ENCODE measurements at regions not wholly inside any gene's neighbourhood (a gene's known extent, or its start where the extent isn't known, plus 50 kb on each side); places are given as distances from the start of the nearest gene placed in this dataset.

DNA sequence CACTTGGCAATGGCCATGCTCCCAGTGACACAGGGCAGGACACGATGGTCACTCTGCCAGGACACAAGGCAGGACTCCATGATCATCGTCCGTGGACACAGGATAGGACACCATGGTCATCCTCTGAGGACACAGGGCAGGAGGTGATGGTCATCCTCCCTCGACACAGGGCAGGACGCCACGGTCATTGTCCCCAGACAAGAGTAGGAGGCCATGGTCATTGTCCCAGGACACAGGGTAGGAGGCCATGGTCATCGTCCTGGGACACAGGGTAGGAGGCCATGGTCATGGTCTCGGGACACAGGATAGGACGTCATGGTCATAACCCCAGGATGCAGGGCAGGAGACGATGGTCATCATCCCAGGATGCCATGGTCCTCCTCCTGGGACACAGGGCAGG lies 289.2 kb downstream of the TCERG1L start:
- Mint-ChIP-seq H3K27ac (no peak overlapping the region), H3K9me3 (no peaks in the 10 kb centered on the region), H3K36me3 (ENCODE audit: low read depth) (no peaks in the 10 kb centered on the region), H3K27me3 (no peaks in the 10 kb centered on the region), H3K4me1 (no peaks in the 10 kb centered on the region), H3K4me3 (no peak overlapping the region)
- DNase-seq = no peak
- ChIA-PET CTCF (no interaction called here), POLR2A (no interaction called here)

DNA sequence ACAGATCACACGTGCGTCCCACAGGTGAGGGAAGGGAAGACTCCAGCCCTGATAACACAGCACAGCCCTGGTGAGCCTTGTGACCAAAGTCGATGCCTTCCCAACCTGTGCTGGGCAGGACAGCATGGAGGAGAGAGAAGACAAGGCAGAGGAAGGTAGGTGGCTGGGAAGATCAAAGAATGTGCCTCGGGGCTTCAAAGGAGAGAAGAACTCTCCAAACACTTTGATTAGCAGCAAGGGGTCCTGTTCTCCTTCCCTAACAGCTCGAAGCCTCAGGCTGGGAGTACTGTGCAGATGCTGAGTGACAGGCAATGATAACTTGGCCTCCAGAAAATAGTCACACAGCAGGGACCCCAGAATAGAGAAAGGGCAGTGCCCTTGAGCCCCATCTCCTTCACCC lies 288.5 kb downstream of the TCERG1L start:
- no peaks in the 10 kb centered on the region for H3K27me3 Mint-ChIP-seq
- H3K4me1 Mint-ChIP-seq = no peaks in the 10 kb centered on the region
- H3K36me3 Mint-ChIP-seq (ENCODE audit: low read depth) = no peaks in the 10 kb centered on the region
- no peak overlapping the region for H3K27ac Mint-ChIP-seq
- DNase-seq = no peak
- H3K4me3 Mint-ChIP-seq = no peak overlapping the region
- H3K9me3 Mint-ChIP-seq = no peaks in the 10 kb centered on the region
- ChIA-PET CTCF (no interaction called here), POLR2A (no interaction called here)

DNA sequence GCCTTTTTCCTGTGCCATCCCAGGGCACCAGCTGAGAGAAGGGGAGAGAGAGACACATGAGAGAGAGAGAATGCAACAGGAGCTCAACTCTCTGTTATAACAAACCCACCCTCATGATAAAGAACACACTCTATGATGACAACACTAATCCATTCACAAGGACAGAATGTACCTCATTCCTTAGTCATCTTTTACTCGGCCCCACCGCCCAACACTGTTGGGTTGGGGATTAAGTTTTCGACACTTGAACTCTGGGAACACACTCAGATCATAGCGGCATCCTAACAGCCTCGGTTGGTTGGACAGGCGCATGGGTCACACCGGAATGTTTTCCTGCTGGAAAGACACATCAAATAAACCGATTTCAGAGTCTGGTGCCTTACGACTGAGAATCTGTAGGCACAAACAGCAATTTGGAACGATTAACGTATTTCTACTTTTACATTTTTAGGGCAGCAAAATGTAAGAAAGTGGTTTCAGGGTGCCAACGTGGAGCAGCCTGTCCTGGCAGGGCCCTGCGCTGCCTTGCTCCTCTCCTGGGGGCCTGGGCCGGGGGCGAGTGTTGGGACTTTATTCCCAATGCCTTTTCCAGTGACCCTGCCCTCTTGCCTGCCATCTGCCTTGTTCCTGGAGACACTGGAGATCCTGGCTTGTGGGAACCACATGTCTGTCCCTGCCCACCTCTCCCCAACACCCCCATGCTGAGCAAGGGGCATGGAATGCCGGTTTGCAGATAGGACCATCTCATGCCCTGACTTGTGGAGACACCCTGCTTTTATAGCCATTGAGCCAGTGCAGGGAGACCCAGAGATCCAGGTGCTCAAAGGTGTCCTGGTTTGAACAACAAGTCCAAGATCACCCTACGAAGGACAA lies 287.0 kb downstream of the TCERG1L start:
- no peak for DNase-seq
- no peaks in the 10 kb centered on the region for H3K4me1 Mint-ChIP-seq
- no peak overlapping the region for H3K4me3 Mint-ChIP-seq
- H3K9me3 Mint-ChIP-seq = no peaks in the 10 kb centered on the region
- H3K36me3 Mint-ChIP-seq (ENCODE audit: low read depth) = no peaks in the 10 kb centered on the region
- CTCF ChIA-PET = no interaction called here
- H3K27ac Mint-ChIP-seq = no peak overlapping the region
- no peaks in the 10 kb centered on the region for H3K27me3 Mint-ChIP-seq
- POLR2A ChIA-PET = no interaction called here

DNA sequence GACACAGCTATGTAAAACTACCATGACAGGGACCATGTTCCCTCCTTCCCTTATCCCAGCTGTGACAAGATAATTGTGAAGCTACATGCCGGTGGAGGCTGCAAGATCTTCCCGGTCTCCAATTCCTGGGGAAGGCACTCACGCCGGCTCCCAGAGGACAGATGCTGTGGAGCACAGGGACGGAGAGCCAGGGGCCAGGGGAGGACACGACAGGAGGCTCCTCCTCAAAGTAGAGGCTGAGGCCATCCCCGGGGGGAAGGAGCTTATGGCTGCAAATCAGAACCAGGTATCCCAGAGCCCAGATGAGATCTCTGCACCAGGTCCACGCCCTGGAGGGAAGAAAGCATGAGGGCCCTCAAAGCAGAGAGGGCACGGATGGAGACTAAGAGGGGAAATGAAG lies 286.2 kb downstream of the TCERG1L start:
- Mint-ChIP-seq H3K27me3 (no peaks in the 10 kb centered on the region), H3K4me1 (no peaks in the 10 kb centered on the region), H3K9me3 (no peaks in the 10 kb centered on the region), H3K36me3 (ENCODE audit: low read depth) (no peaks in the 10 kb centered on the region), H3K4me3 (no peak overlapping the region), H3K27ac (no peak overlapping the region)
- ChIA-PET CTCF (no interaction called here), POLR2A (no interaction called here)
- no peak for DNase-seq

DNA sequence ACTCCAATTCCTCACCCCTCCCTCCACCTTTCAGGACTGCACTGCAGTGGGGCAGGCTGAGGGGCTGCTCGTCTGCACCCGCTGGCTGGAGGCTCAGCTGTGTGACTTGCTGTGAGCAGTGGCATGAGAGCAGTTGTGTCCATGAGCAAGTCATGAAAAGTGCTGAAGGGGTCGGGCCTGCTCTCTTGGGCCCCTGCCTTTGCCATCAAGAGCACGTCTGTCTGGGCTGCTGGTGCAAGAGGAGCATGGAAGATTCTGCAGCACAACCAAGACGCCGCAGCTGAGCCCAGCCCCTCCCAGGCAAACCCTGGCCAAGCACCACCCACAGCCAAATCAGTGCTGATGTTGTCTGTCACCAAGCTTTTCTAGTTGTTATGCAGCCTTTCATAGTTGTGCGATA lies 284.3 kb downstream of the TCERG1L start:
- Mint-ChIP-seq H3K27me3 (no peaks in the 10 kb centered on the region), H3K9me3 (no peaks in the 10 kb centered on the region), H3K4me3 (no peak overlapping the region), H3K36me3 (ENCODE audit: low read depth) (no peaks in the 10 kb centered on the region), H3K4me1 (no peaks in the 10 kb centered on the region), H3K27ac (no peak overlapping the region)
- CTCF ChIA-PET = interaction anchor here (0.9 kb wide), 1 partner anchor 12 kb away, joined by 3 read pairs; no protein-coding TSS in a partner anchor
- POLR2A ChIA-PET = no interaction called here
- no peak for DNase-seq

DNA sequence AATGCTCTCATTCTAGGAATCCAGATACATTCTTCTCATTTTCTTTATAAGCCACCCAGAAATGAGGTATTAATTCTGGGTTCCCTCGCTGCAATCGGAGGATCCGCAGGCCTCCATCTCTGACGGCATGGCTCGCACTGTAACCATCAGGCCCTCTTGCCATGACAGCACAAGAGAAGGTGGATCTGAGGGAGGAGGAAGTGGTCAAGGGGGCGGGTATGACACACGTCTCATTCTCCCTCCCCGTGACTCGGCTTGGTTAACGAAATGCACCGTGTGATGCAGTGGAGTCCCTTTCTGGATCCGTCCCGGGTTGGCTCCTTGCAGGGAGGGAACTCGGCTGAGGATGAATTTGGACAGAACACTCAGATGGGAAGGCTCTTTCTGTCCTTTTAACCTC lies 280.2 kb downstream of the TCERG1L start:
- POLR2A ChIA-PET = no interaction called here

DNA sequence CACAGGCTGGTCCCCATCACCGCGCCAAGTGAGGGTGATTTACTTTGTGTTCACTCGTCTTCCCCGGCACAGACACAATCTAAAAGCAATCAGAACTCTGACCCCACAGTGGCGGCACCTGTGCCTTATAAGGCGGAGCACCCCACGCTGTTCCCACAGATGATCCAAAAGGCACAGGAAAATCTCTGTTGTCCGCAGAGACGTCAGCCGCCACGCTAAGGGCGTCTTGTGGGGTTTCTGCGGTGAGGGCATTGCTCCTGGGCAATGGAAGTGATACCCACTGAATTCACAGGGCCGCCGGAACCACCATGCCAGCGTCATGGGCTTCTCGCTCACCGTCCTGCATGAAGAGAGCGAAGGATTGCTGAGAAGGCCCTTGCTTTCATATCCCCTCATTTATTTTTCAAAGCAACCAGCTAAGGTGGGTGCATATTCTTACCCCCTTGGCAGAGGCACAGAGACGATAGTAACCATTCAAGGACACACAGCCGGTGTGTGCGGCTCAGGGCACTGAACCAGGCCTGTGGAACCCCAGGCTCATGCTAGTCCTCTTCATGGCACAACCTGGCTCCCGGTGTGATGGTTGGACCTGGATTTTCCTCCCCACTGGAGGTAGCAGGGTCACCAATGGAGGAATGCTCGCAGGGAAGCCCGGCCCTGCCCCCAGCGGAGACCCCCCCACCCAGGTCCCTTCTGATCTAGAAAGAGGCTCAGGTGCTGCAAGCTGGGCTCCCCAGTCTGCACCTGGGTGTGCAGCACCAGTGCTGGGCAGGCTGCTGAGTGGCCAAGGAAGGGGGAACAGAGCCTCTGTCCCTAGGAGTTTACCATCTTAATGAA lies 279.0 kb downstream of the TCERG1L start:
- Mint-ChIP-seq H3K36me3 (ENCODE audit: low read depth) (no peaks in the 10 kb centered on the region), H3K4me3 (no peak overlapping the region), H3K4me1 (no peaks in the 10 kb centered on the region), H3K27ac (no peak overlapping the region), H3K9me3 (no peaks in the 10 kb centered on the region), H3K27me3 (no peaks in the 10 kb centered on the region)
- CTCF ChIA-PET = no interaction called here
- DNase-seq = no peak
- POLR2A ChIA-PET = no interaction called here

More for the DNA sequence above, 280.2 kb downstream of the TCERG1L start:
- Mint-ChIP-seq H3K9me3 (no peaks in the 10 kb centered on the region), H3K4me1 (no peaks in the 10 kb centered on the region), H3K4me3 (no peak overlapping the region), H3K36me3 (ENCODE audit: low read depth) (no peaks in the 10 kb centered on the region), H3K27me3 (no peaks in the 10 kb centered on the region), H3K27ac (no peak overlapping the region)
- no peak for DNase-seq
- CTCF ChIA-PET = no interaction called here

DNA sequence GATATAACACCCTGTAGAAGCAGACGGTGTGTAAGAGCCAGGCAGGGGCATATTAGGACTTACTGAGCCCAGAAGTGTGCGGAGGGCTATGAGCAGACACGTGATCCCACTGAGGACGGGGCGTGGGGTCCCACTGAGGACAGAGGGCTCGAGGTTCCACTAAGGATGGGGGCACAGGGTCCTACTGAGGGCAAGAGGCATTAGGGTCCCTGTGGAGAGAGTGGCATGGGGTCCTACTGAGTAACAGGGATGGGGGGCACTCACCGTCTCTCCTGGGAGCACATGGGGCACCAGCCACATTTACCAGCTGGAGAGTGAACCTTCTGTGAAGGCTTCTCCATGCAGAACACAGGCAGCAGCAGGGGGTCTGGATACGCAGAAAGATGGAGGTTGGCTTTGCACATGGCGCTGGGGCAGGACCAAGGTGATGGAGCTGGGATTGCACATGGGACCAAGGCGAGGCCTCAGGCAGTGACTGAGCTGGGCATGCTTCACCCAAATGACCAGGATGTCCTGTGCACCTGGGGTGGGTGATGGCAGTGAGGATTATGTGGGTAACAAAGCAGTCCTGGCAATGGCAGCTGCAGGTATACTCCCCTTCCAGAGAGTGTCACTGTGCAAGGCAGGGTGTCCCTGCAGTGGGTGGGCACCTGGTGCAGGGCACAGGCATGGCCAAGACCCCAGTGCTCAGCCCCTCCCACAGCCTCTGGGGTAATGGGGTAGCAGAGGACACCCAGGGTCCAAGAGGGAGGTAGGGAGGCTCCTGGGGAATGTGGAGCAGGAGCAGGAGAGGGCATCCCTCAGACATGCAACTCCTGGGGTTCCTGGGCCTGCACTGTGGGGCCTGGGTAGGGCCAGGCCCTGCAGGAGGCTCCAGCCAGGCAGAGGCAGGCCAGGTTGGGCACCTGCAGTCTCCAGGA lies 278.1 kb downstream of the TCERG1L start:
- no peaks in the 10 kb centered on the region for H3K36me3 Mint-ChIP-seq (ENCODE audit: low read depth)
- POLR2A ChIA-PET = no interaction called here
- DNase-seq = no peak
- H3K4me1 Mint-ChIP-seq = no peaks in the 10 kb centered on the region
- H3K27me3 Mint-ChIP-seq = no peaks in the 10 kb centered on the region
- H3K27ac Mint-ChIP-seq = no peak overlapping the region
- CTCF ChIA-PET = no interaction called here
- no peaks in the 10 kb centered on the region for H3K9me3 Mint-ChIP-seq
- H3K4me3 Mint-ChIP-seq = no peak overlapping the region

DNA sequence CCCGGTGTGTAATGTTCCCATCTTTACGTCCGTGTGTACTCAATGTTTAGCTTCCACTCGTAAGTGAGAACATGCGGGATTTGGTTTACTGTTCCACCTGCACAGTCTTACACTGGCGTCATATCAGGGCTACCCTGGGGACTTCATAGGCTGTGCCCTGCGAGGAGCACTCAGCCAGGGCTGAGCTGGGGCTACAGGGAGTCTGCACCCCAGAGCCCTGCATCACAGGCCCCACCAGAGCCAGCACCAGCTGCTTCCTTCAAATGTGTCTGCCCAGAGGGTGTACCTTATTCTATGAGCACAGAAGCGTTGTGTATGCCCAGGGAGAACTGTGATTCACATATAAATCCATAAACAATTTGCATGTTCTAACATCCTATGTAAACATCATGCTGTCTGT lies 277.1 kb downstream of the TCERG1L start:
- no peak overlapping the region for H3K27ac Mint-ChIP-seq
- no peak overlapping the region for H3K4me3 Mint-ChIP-seq
- H3K36me3 Mint-ChIP-seq (ENCODE audit: low read depth) = no peaks in the 10 kb centered on the region
- H3K27me3 Mint-ChIP-seq = no peaks in the 10 kb centered on the region
- no peaks in the 10 kb centered on the region for H3K9me3 Mint-ChIP-seq
- DNase-seq = no peak
- no peaks in the 10 kb centered on the region for H3K4me1 Mint-ChIP-seq
- CTCF ChIA-PET = no interaction called here
- POLR2A ChIA-PET = no interaction called here

DNA sequence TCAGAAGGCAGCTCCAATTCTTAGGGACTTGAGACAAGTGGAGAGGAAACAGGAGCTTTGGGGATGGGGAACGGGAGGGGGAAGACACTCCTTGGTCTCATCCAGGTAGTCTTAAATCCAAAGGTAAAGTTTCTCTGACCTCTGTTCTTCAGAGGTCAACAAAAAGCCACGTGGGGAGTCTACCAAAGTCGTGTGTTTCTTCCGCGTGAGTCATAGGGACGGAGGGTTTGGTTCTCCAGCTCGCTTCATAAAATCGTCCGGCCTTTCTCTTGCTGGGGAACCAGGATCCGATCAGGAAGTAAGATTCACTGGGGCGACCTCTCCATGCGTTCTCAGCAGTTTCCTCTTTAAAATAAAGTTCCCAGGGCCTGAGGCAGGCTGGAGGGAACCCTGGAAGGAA lies 275.7 kb downstream of the TCERG1L start:
- H3K27ac Mint-ChIP-seq = no peak overlapping the region
- CTCF ChIA-PET = no interaction called here
- H3K9me3 Mint-ChIP-seq = no peaks in the 10 kb centered on the region
- no peak overlapping the region for H3K4me3 Mint-ChIP-seq
- POLR2A ChIA-PET = no interaction called here
- H3K4me1 Mint-ChIP-seq = no peaks in the 10 kb centered on the region
- DNase-seq = no peak
- H3K27me3 Mint-ChIP-seq = no peaks in the 10 kb centered on the region
- H3K36me3 Mint-ChIP-seq (ENCODE audit: low read depth) = no peaks in the 10 kb centered on the region

DNA sequence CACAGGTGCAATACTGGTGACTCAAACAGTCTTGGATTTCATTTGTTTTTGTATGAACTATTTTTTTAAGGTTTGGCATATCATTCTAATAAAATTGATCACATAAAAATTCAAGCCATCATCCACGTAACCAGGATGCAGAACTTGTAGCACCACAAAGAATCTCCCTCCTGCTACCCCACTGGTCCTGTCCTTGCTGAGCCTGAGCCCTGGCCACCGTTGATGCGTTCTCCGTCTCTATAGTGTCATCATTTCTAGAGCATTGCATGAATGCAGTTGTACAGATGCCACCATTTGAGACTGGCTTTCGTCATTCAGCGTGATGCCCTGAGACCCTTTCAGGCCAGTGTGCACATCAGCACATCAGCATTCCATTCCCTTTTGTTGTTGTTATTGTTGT lies 273.5 kb downstream of the TCERG1L start:
- no peak for DNase-seq
- ChIA-PET CTCF (no interaction called here), POLR2A (no interaction called here)
- H3K9me3 Mint-ChIP-seq = no peaks in the 10 kb centered on the region
- H3K27me3 Mint-ChIP-seq = no peaks in the 10 kb centered on the region
- H3K4me1 Mint-ChIP-seq = no peaks in the 10 kb centered on the region
- H3K4me3 Mint-ChIP-seq = no peak overlapping the region
- H3K27ac Mint-ChIP-seq = no peak overlapping the region
- H3K36me3 Mint-ChIP-seq (ENCODE audit: low read depth) = no peaks in the 10 kb centered on the region

DNA sequence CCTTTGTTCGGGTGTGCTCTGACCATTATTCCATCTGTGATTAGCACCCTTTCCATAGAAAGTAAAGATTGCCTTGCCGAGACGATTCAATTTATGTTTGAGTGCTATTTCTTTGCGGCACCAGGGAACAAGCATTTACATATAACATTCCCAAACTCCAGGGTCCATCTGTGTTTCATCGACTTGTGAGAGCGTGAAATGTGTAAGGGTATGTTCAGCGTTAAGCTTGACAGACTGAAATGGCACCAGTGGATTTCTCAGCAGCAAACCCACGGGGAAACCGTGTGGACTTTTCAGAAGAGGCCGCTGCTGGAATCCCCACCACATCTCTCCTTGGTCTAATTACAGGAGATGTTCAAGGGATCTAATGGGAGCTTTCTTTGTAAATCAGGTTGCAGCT lies 270.5 kb downstream of the TCERG1L start:
- CTCF ChIA-PET = no interaction called here
- Mint-ChIP-seq H3K36me3 (ENCODE audit: low read depth) (no peaks in the 10 kb centered on the region), H3K9me3 (no peaks in the 10 kb centered on the region)

DNA sequence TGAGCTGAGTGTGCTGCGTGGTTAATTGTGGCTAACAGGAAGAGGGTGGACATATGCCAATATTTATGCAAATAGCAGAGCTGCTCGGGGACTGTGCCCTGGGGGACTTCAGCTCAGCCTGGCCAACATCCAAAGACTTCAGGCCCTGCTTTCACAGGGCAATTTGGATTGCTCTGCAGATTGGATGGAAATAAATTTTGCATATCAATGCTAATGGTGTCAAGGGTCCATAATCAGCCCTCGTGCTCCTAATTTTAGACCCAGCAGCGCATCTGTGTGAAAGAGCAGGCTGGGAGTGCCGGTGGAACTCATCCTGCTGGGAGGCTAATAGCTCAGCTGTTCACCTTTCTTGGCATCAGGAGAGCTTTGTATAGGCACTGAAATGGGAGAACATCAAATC lies 270.1 kb downstream of the TCERG1L start:
- POLR2A ChIA-PET = no interaction called here
- Mint-ChIP-seq H3K36me3 (ENCODE audit: low read depth) (no peaks in the 10 kb centered on the region), H3K27ac (no peak overlapping the region), H3K27me3 (no peaks in the 10 kb centered on the region), H3K9me3 (no peaks in the 10 kb centered on the region), H3K4me3 (no peak overlapping the region), H3K4me1 (no peaks in the 10 kb centered on the region)
- CTCF ChIA-PET = no interaction called here
- DNase-seq = no peak

More for the DNA sequence above, 270.5 kb downstream of the TCERG1L start:
- POLR2A ChIA-PET = no interaction called here
- Mint-ChIP-seq H3K4me1 (no peaks in the 10 kb centered on the region), H3K27me3 (no peaks in the 10 kb centered on the region), H3K27ac (no peak overlapping the region), H3K4me3 (no peak overlapping the region)
- no peak for DNase-seq
